SU-DHL-6 (cell line): ENCODE measurements at regions not wholly inside any gene's neighbourhood (a gene's known extent, or its start where the extent isn't known, plus 50 kb on each side); places are given as distances from the start of the nearest gene placed in this dataset.

Experiments used
- H2AFZ ChIP-seq: fragments of 200-600 bp; sonication (generic); 2 replicates; pipeline ENCODE4 v1.6.1; 2014; ENCODE audit warnings: low read depth, mild to moderate bottlenecking, moderate library complexity, mixed read lengths, antibody characterized with exemption, low read length; ENCODE audit not compliant: severe bottlenecking
- H3F3A ChIP-seq: fragments of 200-600 bp; shearing (Covaris generic); 2 replicates; pipeline ENCODE4 v1.6.0; 2016; ENCODE audit warnings: antibody characterized with exemption, mild to moderate bottlenecking; ENCODE audit not compliant: insufficient read depth
- H3K27ac ChIP-seq: fragments of 200-600 bp; sonication (generic); 2 replicates; pipeline ENCODE4 v1.5.1; 2016; ENCODE audit warnings: low read depth, mild to moderate bottlenecking, low read length, moderate library complexity, mixed read lengths
- H3K27me3 ChIP-seq: fragments of 200-600 bp; sonication (generic), shearing (Covaris generic); 2 replicates; pipeline ENCODE4 v1.6.0; 2014; ENCODE audit warnings: mild to moderate bottlenecking, low read length
- H3K36me3 ChIP-seq: fragments of 200-600 bp; sonication (generic); 2 replicates; pipeline ENCODE4 v1.6.1; 2014; ENCODE audit warnings: mild to moderate bottlenecking, low read length, mixed read lengths
- H3K4me2 ChIP-seq: fragments of 300-600, 200-600 bp; shearing (Covaris generic), sonication (generic); 2 replicates; pipeline ENCODE4 v1.6.0; 2014; ENCODE audit warnings: low read length, low read depth, mild to moderate bottlenecking; ENCODE audit not compliant: poor library complexity, severe bottlenecking
- H3K4me3 ChIP-seq: fragments of 200-600 bp; sonication (generic); 2 replicates; pipeline ENCODE4 v1.5.1; 2014; ENCODE audit warnings: antibody characterized with exemption, low read length, mild to moderate bottlenecking, mixed read lengths; ENCODE audit not compliant: insufficient read depth, poor library complexity, severe bottlenecking
- H3K79me2 ChIP-seq: fragments of 200-600 bp; sonication (generic); 2 replicates; pipeline ENCODE4 v1.6.1; 2014; ENCODE audit warnings: mild to moderate bottlenecking, low read length, moderate library complexity; ENCODE audit not compliant: insufficient read depth
- H3K9ac ChIP-seq: fragments of 200-600 bp; sonication (generic); 2 replicates; pipeline ENCODE4 v1.7.0; 2014; ENCODE audit warnings: mild to moderate bottlenecking, low read length
- H3K9me2 ChIP-seq: fragments of 200-600 bp; sonication (generic); replicated peaks from 2 replicates; pipeline ENCODE4 v1.6.1; 2014; ENCODE audit warnings: low read length; ENCODE audit not compliant: insufficient read depth
- H3K9me3 ChIP-seq: fragments of 200-600 bp; sonication (generic); 2 replicates; pipeline ENCODE4 v1.6.1; 2014; ENCODE audit warnings: low read length, mixed read lengths; ENCODE audit not compliant: insufficient read depth
- H4K20me1 ChIP-seq: fragments of 200-600 bp; sonication (generic); 2 replicates; pipeline ENCODE4 v1.6.1; 2014; ENCODE audit warnings: low read depth, mild to moderate bottlenecking, antibody characterized with exemption, low read length, moderate library complexity, mixed read lengths
- EZH2phosphoT487 ChIP-seq: fragments of 200-600 bp; sonication (generic), shearing (Covaris generic); conservative IDR thresholded peaks from 2 replicates; pipeline ENCODE4 v1.6.1; 2018; ENCODE audit warnings: mild to moderate bottlenecking, antibody characterized with exemption, low read length, moderate library complexity, mixed read lengths
- TF ChIP-seq, protein P1 (sequence below): fragments of 200-600 bp; sonication (generic); IDR thresholded peaks from one replicate; pipeline ENCODE4 v1.5.1; 2017; ENCODE audit warnings: antibody characterized with exemption, mild to moderate bottlenecking, low read length, moderate library complexity; ENCODE audit not compliant: insufficient read depth, poor library complexity, severe bottlenecking

DNA sequence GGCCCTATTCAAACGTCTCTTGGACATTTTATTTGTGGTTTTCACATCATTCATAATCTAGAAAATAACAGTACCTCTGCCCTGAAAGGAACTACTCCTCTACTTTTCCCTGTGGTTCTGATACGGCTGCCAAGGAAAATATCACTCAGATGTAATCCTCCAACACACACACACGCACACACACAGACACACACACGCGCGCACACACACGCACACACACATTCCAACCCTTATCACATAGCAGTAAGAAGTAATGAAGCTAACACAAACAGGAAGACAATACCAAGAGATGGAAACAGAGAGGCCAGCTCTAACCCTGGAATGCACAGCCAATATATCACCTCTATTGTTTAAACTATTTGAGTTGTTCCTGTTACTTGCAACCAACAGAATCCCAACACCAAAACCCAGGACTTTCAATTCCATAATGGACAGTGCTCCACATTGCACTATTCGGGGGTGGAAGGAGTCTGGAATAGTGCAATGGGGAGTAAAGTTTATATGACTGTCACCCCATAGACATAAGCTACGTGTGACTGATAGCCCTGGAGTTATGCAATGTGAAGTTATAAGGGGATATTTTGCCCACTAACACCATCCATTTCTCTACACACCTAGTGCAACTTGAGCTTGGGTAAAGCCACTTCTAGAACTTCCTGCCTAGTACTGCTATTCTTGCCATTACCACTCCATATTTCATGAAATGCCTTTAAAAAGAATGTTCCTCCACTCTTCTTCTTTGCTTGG is 71.3 kb upstream of the FNDC3B start:
- no peaks in the 10 kb centered on the region for H3K27me3 ChIP-seq
- no peaks in the 10 kb centered on the region for H3K36me3 ChIP-seq
- no peaks in the 10 kb centered on the region for H3K9me3 ChIP-seq
- H3K27ac ChIP-seq = no peak overlapping the region
- no peaks in the 10 kb centered on the region for H4K20me1 ChIP-seq
- TF ChIP-seq, protein P1, sequence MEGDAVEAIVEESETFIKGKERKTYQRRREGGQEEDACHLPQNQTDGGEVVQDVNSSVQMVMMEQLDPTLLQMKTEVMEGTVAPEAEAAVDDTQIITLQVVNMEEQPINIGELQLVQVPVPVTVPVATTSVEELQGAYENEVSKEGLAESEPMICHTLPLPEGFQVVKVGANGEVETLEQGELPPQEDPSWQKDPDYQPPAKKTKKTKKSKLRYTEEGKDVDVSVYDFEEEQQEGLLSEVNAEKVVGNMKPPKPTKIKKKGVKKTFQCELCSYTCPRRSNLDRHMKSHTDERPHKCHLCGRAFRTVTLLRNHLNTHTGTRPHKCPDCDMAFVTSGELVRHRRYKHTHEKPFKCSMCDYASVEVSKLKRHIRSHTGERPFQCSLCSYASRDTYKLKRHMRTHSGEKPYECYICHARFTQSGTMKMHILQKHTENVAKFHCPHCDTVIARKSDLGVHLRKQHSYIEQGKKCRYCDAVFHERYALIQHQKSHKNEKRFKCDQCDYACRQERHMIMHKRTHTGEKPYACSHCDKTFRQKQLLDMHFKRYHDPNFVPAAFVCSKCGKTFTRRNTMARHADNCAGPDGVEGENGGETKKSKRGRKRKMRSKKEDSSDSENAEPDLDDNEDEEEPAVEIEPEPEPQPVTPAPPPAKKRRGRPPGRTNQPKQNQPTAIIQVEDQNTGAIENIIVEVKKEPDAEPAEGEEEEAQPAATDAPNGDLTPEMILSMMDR = no peak
- H3K4me2 ChIP-seq = no peak overlapping the region
- no peaks in the 10 kb centered on the region for H3K9me2 ChIP-seq
- no peak overlapping the region for H2AFZ ChIP-seq
- H3K79me2 ChIP-seq = no peaks in the 10 kb centered on the region
- H3K9ac ChIP-seq = no peak overlapping the region
- H3F3A ChIP-seq = no peaks in the 10 kb centered on the region
- no peak overlapping the region for H3K4me3 ChIP-seq

DNA sequence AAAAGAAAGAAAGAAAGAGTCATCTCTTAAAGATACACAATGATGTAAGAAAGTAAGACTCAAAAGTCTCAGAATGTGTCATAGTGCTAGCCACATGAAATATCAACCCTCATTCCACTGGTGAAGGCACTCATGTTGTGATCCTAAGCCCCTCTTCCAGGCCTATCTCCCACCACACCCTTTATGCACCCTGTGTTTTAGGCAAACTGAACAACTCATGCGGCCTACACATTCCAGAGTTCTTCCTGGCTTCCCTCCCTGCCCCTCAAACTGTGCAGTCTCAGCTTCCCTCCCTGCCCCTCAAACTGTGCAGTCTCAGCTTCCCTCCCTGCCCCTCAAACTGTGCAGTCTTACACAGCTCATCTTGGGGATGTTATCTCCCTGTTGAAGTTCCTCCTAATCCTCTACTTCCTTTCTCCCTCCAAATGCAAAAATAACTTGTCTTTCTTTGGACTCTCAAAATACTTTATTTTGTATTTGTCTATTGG is 69.0 kb upstream of the FNDC3B start:
- Histone ChIP-seq H3F3A (no peaks in the 10 kb centered on the region), H2AFZ (no peak overlapping the region), H3K4me3 (no peak overlapping the region), H3K9ac (no peak overlapping the region), H4K20me1 (no peaks in the 10 kb centered on the region), H3K4me2 (no peak overlapping the region), H3K27ac (no peak overlapping the region), H3K36me3 (no peaks in the 10 kb centered on the region), H3K9me2 (no peaks in the 10 kb centered on the region), H3K27me3 (no peaks in the 10 kb centered on the region), H3K79me2 (no peaks in the 10 kb centered on the region), H3K9me3 (no peaks in the 10 kb centered on the region)
- no peak for TF ChIP-seq EZH2phosphoT487
- TF ChIP-seq, protein P1 = no peak

DNA sequence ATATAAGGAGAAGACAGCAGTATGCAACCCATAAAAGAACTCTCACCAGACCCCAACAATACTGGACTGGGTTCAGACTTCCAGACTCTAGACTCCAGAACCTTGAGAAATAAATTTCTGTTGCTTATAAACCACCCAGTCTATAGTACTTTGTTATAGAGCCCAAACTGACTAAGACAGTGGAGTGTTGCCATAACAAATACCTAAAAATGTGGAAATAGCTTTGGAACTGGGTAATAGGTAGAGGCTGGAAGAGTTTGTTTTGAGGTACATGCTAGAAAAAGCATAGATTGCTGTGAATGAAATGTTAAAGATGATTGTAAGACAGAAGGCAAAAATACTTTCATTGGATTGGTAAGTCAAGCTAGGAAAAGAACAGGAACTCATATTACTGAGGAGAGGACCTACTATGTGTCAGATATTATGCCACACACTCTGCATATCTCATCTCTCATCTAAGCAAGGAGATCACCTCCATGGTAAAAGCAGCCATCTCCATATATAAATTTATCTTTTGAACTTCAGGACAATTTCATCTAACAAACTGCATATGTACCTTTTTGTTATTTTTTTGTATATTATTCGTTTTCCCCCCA is 67.4 kb upstream of the FNDC3B start:
- H2AFZ ChIP-seq = no peak overlapping the region

More for the DNA sequence above, 67.4 kb upstream of the FNDC3B start:
- H3K9ac ChIP-seq = no peak overlapping the region
- H3F3A ChIP-seq = no peaks in the 10 kb centered on the region
- TF ChIP-seq, protein P1 = no peak
- TF ChIP-seq EZH2phosphoT487 = no peak
- H3K79me2 ChIP-seq = no peaks in the 10 kb centered on the region
- H3K9me3 ChIP-seq = no peaks in the 10 kb centered on the region
- H3K27me3 ChIP-seq = no peaks in the 10 kb centered on the region
- H3K9me2 ChIP-seq = no peaks in the 10 kb centered on the region
- no peaks in the 10 kb centered on the region for H4K20me1 ChIP-seq
- H3K4me3 ChIP-seq = no peak overlapping the region
- H3K4me2 ChIP-seq = no peak overlapping the region
- H3K36me3 ChIP-seq = no peaks in the 10 kb centered on the region
- no peak overlapping the region for H3K27ac ChIP-seq
